Duodenal mucosa (tissue), 2 donors: ENCODE measurements at regions not wholly inside any gene's neighbourhood (a gene's known extent, or its start where the extent isn't known, plus 50 kb on each side); places are given as distances from the start of the nearest gene placed in this dataset.

Experiments
- H3K27ac ChIP-seq: one replicate; pipeline ENCODE4 v1.7.0; 2013; ENCODE audit warnings: low read depth, low read length
- H3K27me3 ChIP-seq, 2 donors: one replicate each; pipeline ENCODE4 v1.7.0; 2013; ENCODE audit warnings: low read length in 2 of 2, control low read depth in 1 of 2; ENCODE audit not compliant: insufficient read depth in 2 of 2, control insufficient read depth in 1 of 2
- H3K36me3 ChIP-seq, 2 donors: one replicate each; pipeline ENCODE4 v1.7.0; 2013; ENCODE audit warnings: low read length in 2 of 2, control low read depth in 1 of 2; ENCODE audit not compliant: insufficient read depth in 2 of 2, control insufficient read depth in 1 of 2
- H3K4me1 ChIP-seq, 2 donors: one replicate each; pipeline ENCODE4 v1.7.0; 2013; ENCODE audit warnings: low read length in 2 of 2, control low read depth in 1 of 2; ENCODE audit not compliant: insufficient read depth in 2 of 2, control insufficient read depth in 1 of 2
- H3K4me3 ChIP-seq, 2 donors: one replicate each; pipeline ENCODE4 v1.7.0; 2013; ENCODE audit warnings: low read length in 2 of 2, low read depth in 1 of 2
- H3K9ac ChIP-seq, 2 donors: one replicate each; pipeline ENCODE4 v1.7.0; 2013; ENCODE audit warnings: low read length in 2 of 2, low read depth in 1 of 2
- H3K9me3 ChIP-seq, 2 donors: one replicate each; pipeline ENCODE4 v1.7.0; 2013; ENCODE audit warnings: low read length in 2 of 2, control low read depth in 1 of 2; ENCODE audit not compliant: control insufficient read depth in 1 of 2

DNA sequence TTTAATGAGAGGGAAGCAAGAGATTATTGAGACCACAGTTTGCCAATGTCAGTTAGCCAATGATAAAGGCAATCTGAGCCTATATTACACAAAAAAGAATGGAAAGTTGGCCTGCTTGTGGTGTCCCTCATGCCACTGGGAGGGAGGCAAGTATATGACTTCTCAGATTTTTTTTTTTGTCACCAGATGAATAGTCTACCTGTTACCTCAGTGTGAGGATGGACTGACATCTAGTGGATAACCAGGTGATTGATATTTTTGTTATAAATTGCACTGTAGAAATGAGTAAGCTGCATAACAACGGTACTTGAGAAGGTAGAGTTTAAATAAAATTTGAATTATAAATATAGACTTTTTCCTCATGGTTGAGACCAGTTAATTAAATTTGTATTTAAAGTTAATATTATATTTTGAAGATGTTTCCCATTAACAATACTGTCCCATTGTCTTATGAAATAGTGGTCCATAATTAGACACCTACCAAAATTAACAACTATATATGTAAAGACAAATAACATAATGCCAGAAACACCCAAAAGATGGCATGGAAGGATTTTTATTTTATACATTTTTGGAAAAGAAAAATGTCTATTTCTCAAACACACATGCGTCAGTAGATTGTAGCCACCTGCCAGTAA is 237.8 kb upstream of the GADL1 start:
- H3K4me3 ChIP-seq: no peak overlapping the region
- H3K9ac ChIP-seq: no peak overlapping the region
- no peaks in the 10 kb centered on the region for H3K4me1 ChIP-seq
- no peaks in the 10 kb centered on the region for H3K36me3 ChIP-seq
- H3K27ac ChIP-seq: no peak overlapping the region
- no peaks in the 10 kb centered on the region for H3K27me3 ChIP-seq
- H3K9me3 ChIP-seq: no peaks in the 10 kb centered on the region

DNA sequence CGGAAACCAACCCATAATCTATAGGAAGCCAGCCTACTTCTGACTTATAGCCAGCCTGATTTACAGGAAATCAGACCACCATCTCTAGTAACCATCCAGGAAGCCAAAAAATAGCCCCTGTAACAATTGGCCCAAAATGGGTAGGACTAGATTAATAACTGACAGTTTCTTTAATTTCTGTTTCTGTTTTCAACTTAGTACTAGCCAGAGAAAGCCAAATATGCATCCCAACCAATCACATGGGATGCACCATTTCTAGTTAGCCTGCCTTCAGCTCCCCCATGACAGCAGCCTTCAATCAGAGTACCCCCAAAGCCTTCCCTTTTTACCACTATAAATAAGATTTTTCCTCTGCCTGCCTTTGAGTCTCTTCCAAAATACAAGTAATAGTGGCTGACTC is 239.1 kb upstream of the GADL1 start:
- H3K27me3 ChIP-seq: no peaks in the 10 kb centered on the region
- no peak overlapping the region for H3K4me3 ChIP-seq

DNA sequence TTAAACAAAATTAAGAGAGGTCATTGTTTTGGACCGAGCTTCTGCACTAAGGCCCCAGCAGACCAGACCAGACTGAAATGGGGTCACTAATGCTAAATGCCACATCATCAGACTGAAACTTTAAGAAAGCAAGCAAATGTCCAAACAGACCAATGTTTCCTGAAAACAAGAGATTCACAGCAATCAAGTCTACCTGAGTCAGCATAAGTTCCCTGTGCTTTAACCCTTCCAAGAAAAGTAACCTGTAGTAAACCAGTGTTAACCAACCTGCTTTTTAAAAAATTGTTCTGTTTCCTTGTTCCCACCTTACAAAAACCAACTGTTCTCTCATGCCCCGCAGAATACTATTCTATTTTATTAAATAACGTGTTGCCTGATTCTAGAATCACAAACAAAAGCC is 241.1 kb upstream of the GADL1 start:
- H3K9me3 ChIP-seq: no peaks in the 10 kb centered on the region
- H3K27me3 ChIP-seq: no peaks in the 10 kb centered on the region
- no peak overlapping the region for H3K4me3 ChIP-seq
- H3K9ac ChIP-seq: no peak overlapping the region
- no peaks in the 10 kb centered on the region for H3K36me3 ChIP-seq
- H3K27ac ChIP-seq: no peak overlapping the region
- H3K4me1 ChIP-seq: no peaks in the 10 kb centered on the region

More for the DNA sequence above, 239.1 kb upstream of the GADL1 start:
- no peaks in the 10 kb centered on the region for H3K36me3 ChIP-seq
- H3K9me3 ChIP-seq: no peaks in the 10 kb centered on the region
- H3K27ac ChIP-seq: no peak overlapping the region
- no peak overlapping the region for H3K9ac ChIP-seq
- H3K4me1 ChIP-seq: no peaks in the 10 kb centered on the region

DNA sequence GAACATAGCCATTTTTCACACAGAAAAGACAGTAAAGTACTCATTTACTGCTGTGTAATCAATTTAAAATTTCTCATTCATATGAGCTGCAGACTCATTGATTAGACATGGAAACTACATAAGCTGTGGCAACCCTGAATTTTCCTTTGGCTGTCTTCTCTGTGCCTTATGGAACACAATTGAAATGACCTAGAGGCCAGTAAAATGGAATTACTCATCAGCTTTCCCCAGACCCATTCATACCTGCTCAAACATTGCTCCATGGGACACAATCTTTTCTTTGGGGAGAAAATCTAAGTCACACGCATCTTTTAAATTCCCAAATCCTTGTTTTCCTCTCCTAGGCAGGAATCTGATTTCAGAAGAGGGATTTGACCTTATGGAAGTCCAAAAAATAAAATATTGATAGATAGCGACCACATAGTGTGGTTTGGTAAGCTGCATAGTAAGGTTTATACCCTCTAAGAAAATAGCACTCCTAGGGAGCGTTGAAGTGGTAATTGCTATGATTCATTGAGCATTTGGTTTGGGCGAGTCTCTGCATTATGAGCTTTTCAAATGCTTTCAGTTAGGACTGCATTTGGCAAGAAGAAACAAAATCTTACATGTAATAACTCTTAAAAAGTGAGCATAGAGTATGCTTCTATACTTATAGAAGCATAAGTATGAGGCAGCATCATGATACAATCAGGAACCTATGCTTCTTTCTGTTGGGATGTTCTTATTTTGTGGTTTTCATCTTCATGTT is 243.4 kb upstream of the GADL1 start:
- no peak overlapping the region for H3K9ac ChIP-seq
- H3K27me3 ChIP-seq: no peaks in the 10 kb centered on the region
- no peaks in the 10 kb centered on the region for H3K9me3 ChIP-seq
- no peaks in the 10 kb centered on the region for H3K36me3 ChIP-seq
- no peaks in the 10 kb centered on the region for H3K4me1 ChIP-seq
- no peak overlapping the region for H3K4me3 ChIP-seq
- H3K27ac ChIP-seq: no peak overlapping the region

DNA sequence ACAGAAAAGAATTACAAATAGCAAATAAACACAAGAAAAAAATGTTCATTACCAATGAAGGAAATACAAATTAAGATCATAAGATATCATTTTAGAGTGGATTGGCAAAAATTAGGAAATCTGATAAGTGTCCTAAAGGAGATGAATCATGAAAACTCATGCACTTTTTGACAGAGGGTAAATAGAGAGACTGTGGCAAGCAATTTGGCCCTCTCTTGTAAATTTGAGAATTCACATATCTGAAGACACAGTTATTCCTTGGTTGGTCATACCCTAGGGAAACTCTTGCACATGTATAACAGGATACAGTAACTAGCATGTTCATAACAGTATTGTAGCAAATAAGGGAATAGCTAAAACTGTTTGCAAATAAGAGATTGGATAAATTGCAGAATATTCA is 246.0 kb upstream of the GADL1 start:
- no peaks in the 10 kb centered on the region for H3K36me3 ChIP-seq
- no peak overlapping the region for H3K4me3 ChIP-seq
- H3K27ac ChIP-seq: no peak overlapping the region
- H3K4me1 ChIP-seq: no peaks in the 10 kb centered on the region
- no peak overlapping the region for H3K9ac ChIP-seq
- no peaks in the 10 kb centered on the region for H3K9me3 ChIP-seq
- no peaks in the 10 kb centered on the region for H3K27me3 ChIP-seq

DNA sequence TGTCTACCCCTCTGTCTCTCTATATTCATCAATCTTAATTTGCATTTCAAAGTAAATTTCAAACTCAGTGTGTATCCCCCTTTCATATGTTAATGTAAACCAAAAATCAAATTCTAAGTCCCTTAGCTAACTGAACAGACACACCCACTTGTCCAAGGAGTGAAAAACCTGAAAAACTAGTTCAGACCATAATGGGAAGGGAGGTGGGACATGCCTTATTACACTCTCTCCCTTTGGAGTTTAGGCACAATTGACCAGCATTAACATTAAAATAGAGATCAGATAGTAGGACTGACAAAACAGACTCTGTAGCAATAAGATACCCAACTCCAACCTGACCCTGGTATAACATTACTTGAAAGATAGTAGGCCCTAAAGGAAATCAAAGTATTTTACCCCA is 247.7 kb upstream of the GADL1 start:
- Histone ChIP-seq H3K4me1 (no peaks in the 10 kb centered on the region), H3K36me3 (no peaks in the 10 kb centered on the region), H3K9ac (no peak overlapping the region), H3K4me3 (no peak overlapping the region), H3K27me3 (no peaks in the 10 kb centered on the region), H3K27ac (no peak overlapping the region), H3K9me3 (peaks cover 1% of the 10 kb centered on the region in 2 donors)

DNA sequence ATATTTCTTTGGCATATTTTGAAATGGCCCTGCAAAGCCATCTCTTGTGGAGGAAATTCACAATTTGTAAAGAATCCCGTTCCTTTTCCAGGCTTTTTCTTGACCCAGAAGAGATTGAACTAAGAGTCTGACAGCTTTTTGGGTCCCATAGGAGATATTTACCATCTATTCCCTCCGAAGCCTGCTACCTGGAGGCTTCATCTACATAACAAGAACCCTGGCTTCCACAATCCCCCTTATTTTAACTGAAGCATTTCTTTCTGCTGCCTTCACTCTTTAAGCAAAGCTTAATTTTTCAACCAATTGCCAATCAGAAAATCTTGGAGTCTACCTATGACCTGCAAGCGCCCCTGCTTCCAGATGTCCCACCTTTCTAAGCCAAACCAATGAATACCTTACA is 248.1 kb upstream of the GADL1 start:
- no peak overlapping the region for H3K27ac ChIP-seq
- no peak overlapping the region for H3K4me3 ChIP-seq
- peaks cover 5 to 6% of the 10 kb centered on the region in 2 donors for H3K9me3 ChIP-seq
- no peaks in the 10 kb centered on the region for H3K4me1 ChIP-seq
- no peak overlapping the region for H3K9ac ChIP-seq
- no peaks in the 10 kb centered on the region for H3K27me3 ChIP-seq
- no peaks in the 10 kb centered on the region for H3K36me3 ChIP-seq

DNA sequence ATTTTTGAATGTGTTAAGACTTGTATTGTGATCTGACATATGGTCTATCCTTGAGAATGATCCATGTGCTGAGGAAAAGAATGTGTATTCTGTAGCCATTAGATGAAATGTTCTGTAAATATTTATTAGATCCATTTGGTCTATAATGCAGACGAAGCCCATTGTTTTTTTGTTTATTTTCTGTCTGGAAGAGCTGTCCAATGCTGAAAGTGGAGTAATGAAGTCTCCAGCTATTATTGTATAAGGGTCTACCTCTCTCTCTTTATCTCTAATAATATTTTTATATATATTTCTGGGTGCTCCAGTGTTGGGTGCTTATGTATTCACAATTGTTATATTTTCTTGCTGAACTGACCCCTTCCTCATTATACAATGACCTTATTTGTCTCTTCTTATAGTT is 250.6 kb upstream of the GADL1 start:
- Histone ChIP-seq H3K27me3 (no peaks in the 10 kb centered on the region), H3K4me3 (no peak overlapping the region), H3K36me3 (no peaks in the 10 kb centered on the region), H3K9ac (no peak overlapping the region), H3K9me3 (peaks cover 6% of the 10 kb centered on the region in 2 donors), H3K27ac (no peak overlapping the region), H3K4me1 (no peaks in the 10 kb centered on the region)

DNA sequence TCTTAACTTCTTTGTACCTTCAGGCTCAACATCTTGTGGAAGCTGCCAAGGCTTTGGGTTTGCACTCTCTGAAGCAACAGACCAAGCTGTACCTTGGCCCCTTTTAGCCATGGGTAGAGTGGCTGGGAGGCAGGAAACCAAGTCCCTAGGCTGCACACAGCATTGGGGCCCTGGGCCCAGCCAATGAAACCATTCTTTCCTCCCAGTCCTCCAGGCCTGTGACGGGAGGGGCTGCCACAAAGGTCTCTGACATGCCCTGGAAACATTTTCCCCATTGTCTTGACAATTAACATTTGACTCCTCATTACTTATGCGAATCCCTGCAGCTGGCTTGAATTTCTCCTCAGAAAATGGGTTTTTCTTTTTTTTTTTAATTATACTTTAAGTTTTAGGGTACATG is 253.1 kb upstream of the GADL1 start:
- H3K27me3 ChIP-seq: no peaks in the 10 kb centered on the region
- no peak overlapping the region for H3K27ac ChIP-seq
- H3K9ac ChIP-seq: no peak overlapping the region
- peaks cover 6% of the 10 kb centered on the region in 2 donors for H3K9me3 ChIP-seq
- no peak overlapping the region for H3K4me3 ChIP-seq
- H3K4me1 ChIP-seq: no peaks in the 10 kb centered on the region
- no peaks in the 10 kb centered on the region for H3K36me3 ChIP-seq

DNA sequence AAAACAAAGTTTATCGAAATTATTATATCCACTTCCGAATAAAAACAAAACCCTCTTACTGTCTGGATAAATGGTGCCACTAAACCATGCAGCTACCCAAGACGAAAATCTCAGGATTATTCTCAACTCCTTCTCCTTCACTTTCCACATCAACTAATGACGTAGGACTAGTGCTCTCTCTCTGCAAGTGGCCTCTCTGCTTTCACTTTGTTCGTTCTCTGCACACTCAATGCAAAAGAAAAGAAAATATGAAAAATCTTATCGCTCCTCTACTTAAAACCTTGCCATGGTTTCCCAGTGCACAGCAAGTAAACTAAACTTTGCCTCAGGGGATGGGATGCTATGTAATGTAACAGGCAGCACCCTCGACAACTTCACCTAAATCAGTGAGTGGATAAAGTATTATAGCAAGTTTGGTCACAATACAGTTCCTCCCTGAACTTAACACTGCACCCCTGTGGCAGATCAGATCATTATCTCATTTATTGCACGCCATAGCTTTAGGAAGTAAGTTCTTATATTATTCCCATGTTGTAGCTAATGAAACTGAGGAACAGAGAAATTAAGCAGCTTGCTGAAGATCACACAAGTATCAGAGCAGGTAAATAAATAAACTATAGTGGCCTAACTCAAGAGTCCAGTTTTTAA is 262.7 kb upstream of the GADL1 start:
- no peaks in the 10 kb centered on the region for H3K9me3 ChIP-seq
- no peaks in the 10 kb centered on the region for H3K4me1 ChIP-seq
- no peaks in the 10 kb centered on the region for H3K36me3 ChIP-seq
- no peak overlapping the region for H3K27ac ChIP-seq
- H3K4me3 ChIP-seq: no peak overlapping the region
- H3K9ac ChIP-seq: no peak overlapping the region
- H3K27me3 ChIP-seq: no peaks in the 10 kb centered on the region
